H1 (cell line): ENCODE measurements at regions not wholly inside any gene's neighbourhood (a gene's known extent, or its start where the extent isn't known, plus 50 kb on each side); places are given as distances from the start of the nearest gene placed in this dataset.

Experiments used
- CTCF ChIA-PET: fragments of 300-600 bp; sonication (Branson Sonifier 250); formaldehyde crosslinking; loops from one replicate; lab custom pipeline; 2021; ENCODE audit not compliant: partially characterized antibody; lab: Charles Lee
- POLR2A ChIA-PET: fragments of 300-600 bp; sonication (Branson Sonifier 250); formaldehyde crosslinking; loops from one replicate; lab custom pipeline; 2021; ENCODE audit warnings: inconsistent platforms; ENCODE audit not compliant: partially characterized antibody; lab: Charles Lee
- DNase-seq, 2 experiments: peaks; one replicate each; pipeline versions ENCODE4 v3.0.0 to v3.0.0-alpha.2; 2010 to 2022; ENCODE audit warnings: low spot score in 2 of 2, low read depth in 1 of 2, mixed read lengths in 1 of 2
- FAIRE-seq: peaks from 2 replicates; lab custom pipeline; 2011; peaks lifted over from hg19 to GRCh38; lab: Jason Lieb, UNC
- H2AFZ ChIP-seq: 2 replicates; pipeline ENCODE4 v1.8.1; 2012; ENCODE audit warnings: low read length, inconsistent platforms
- H2AK5ac ChIP-seq: 2 replicates; pipeline ENCODE4 v1.6.1; 2013; ENCODE audit warnings: low read depth, low read length
- H2BK120ac ChIP-seq: replicated peaks from 2 replicates; pipeline ENCODE3; 2013; ENCODE audit warnings: low read depth, low read length, inconsistent platforms
- H2BK12ac ChIP-seq: 2 replicates; pipeline ENCODE4 v1.6.1; 2013; ENCODE audit warnings: low read depth, low read length
- H2BK15ac ChIP-seq: 2 replicates; pipeline ENCODE4 v1.6.1; 2013; ENCODE audit warnings: low read length
- H2BK20ac ChIP-seq: 2 replicates; pipeline ENCODE4 v1.6.1; 2013; ENCODE audit warnings: low read length
- H2BK5ac ChIP-seq: 2 replicates; pipeline ENCODE4 v1.6.1; 2013; ENCODE audit warnings: low read depth, low read length
- H3K14ac ChIP-seq: 2 replicates; pipeline ENCODE4 v1.6.1; 2013; ENCODE audit warnings: inconsistent platforms; ENCODE audit not compliant: insufficient read length
- H3K18ac ChIP-seq: 2 replicates; pipeline ENCODE4 v1.6.1; 2013; ENCODE audit warnings: low read length; ENCODE audit errors: extremely low read depth
- H3K23ac ChIP-seq: 2 replicates; pipeline ENCODE4 v1.6.1; 2013; ENCODE audit warnings: inconsistent platforms; ENCODE audit not compliant: insufficient read length
- H3K23me2 ChIP-seq: 2 replicates; pipeline ENCODE4 v1.6.1; 2013; ENCODE audit warnings: low read depth, low read length
- H3K27ac ChIP-seq: 2 replicates; pipeline ENCODE4 v1.6.1; 2011; ENCODE audit warnings: low read depth, low read length, inconsistent platforms
- H3K27me3 ChIP-seq, 4 experiments: replicated peaks in 1 of 4; 1 replicate in 1 of 4; 2 replicates in 3 of 4; pipeline versions ENCODE4 v1.6.1 to v1.8.1; 2011 to 2013; ENCODE audit warnings: low read length in 3 of 4, mild to moderate bottlenecking in 3 of 4, inconsistent platforms in 2 of 4, mixed read lengths in 2 of 4, moderate library complexity in 1 of 4; ENCODE audit not compliant: control insufficient read depth in 3 of 4, insufficient read depth in 3 of 4; ENCODE audit errors: extremely low read depth in 1 of 4
- H3K36me3 ChIP-seq, 4 experiments: 2 replicates each; pipeline versions ENCODE4 v1.6.1 to v1.8.1; 2011 to 2013; ENCODE audit warnings: mild to moderate bottlenecking in 4 of 4, low read length in 3 of 4, moderate library complexity in 2 of 4, control low read depth in 1 of 4, inconsistent platforms in 1 of 4; ENCODE audit not compliant: insufficient read depth in 4 of 4, control insufficient read depth in 2 of 4
- H3K4ac ChIP-seq: replicated peaks from 2 replicates; pipeline ENCODE3; 2013; ENCODE audit warnings: low read length, low read depth, mixed read lengths, inconsistent platforms; ENCODE audit not compliant: insufficient read length
- H3K4me1 ChIP-seq, 4 experiments: replicated peaks in 1 of 4; 1 replicate in 1 of 4; 2 replicates in 3 of 4; pipeline versions ENCODE4 v1.6.1 to v1.8.1; 2011 to 2013; ENCODE audit warnings: low read length in 3 of 4, inconsistent platforms in 2 of 4, mixed read lengths in 1 of 4; ENCODE audit not compliant: insufficient read depth in 4 of 4, control insufficient read depth in 3 of 4
- H3K4me2 ChIP-seq, 2 experiments: 2 replicates each; pipeline versions ENCODE4 v1.6.1 to v1.8.1; 2011 to 2013; ENCODE audit warnings: low read depth in 2 of 2, low read length in 2 of 2, control low read depth in 1 of 2, inconsistent platforms in 1 of 2, mild to moderate bottlenecking in 1 of 2; ENCODE audit not compliant: insufficient read depth in 1 of 2
- H3K4me3 ChIP-seq, 4 experiments: fragments of 200-600, 300-600 bp in 1 of 4; sonication (generic), shearing (Covaris generic), sonication (Bioruptor Twin) in 1 of 4; 2 replicates each; pipeline versions ENCODE4 v1.5.1 to v1.8.1; 2011 to 2016; ENCODE audit warnings: low read length in 4 of 4, low read depth in 3 of 4, control low read depth in 2 of 4, inconsistent platforms in 2 of 4, mild to moderate bottlenecking in 2 of 4, mixed read lengths in 1 of 4, moderate library complexity in 1 of 4; ENCODE audit not compliant: insufficient read depth in 2 of 4; ENCODE audit errors: extremely low read depth in 1 of 4
- H3K56ac ChIP-seq: replicated peaks from 2 replicates; pipeline ENCODE3; 2013; ENCODE audit warnings: low read depth, mild to moderate bottlenecking, mixed read lengths, low read length, inconsistent platforms; ENCODE audit not compliant: insufficient read length
- H3K79me1 ChIP-seq: 2 replicates; pipeline ENCODE4 v1.6.1; 2013; ENCODE audit warnings: low read depth, low read length, control low read depth
- H3K79me2 ChIP-seq, 2 experiments: 2 replicates each; pipeline versions ENCODE4 v1.6.1 to v1.8.1; 2012 to 2013; ENCODE audit warnings: low read length in 2 of 2, mild to moderate bottlenecking in 2 of 2, inconsistent platforms in 1 of 2; ENCODE audit not compliant: insufficient read depth in 2 of 2, control insufficient read depth in 1 of 2
- H3K9ac ChIP-seq, 4 experiments: replicated peaks in 1 of 4; 1 replicate in 1 of 4; 2 replicates in 3 of 4; pipeline versions ENCODE4 v1.6.1 to v1.8.1; 2011 to 2013; ENCODE audit warnings: low read depth in 3 of 4, low read length in 3 of 4, control low read depth in 2 of 4, mild to moderate bottlenecking in 2 of 4, moderate library complexity in 2 of 4, inconsistent platforms in 1 of 4; ENCODE audit errors: extremely low read depth in 1 of 4
- H3K9me3 ChIP-seq, 2 experiments: 2 replicates each; pipeline versions ENCODE4 v1.6.1 to v1.8.1; 2012 to 2013; ENCODE audit warnings: mild to moderate bottlenecking in 2 of 2, moderate library complexity in 2 of 2, control low read depth in 1 of 2, inconsistent platforms in 1 of 2, low read depth in 1 of 2, low read length in 1 of 2, mixed read lengths in 1 of 2; ENCODE audit not compliant: insufficient read depth in 2 of 2
- H4K20me1 ChIP-seq, 2 experiments: replicated peaks in 1 of 2; 2 replicates each; pipeline versions ENCODE3 to v1.8.1; 2011 to 2013; ENCODE audit warnings: inconsistent platforms in 2 of 2, low read length in 2 of 2, mild to moderate bottlenecking in 1 of 2; ENCODE audit not compliant: insufficient read depth in 2 of 2, control insufficient read depth in 1 of 2
- H4K5ac ChIP-seq: 2 replicates; pipeline ENCODE4 v1.6.1; 2013; ENCODE audit warnings: low read length, low read depth, mixed read lengths, inconsistent platforms; ENCODE audit not compliant: insufficient read length
- H4K8ac ChIP-seq: 2 replicates; pipeline ENCODE4 v1.8.0; 2013; ENCODE audit warnings: mild to moderate bottlenecking, moderate library complexity, low read length, inconsistent platforms; ENCODE audit not compliant: insufficient read depth; ENCODE audit errors: extremely low read depth
- H4K91ac ChIP-seq: replicated peaks from 2 replicates; pipeline ENCODE3; 2013; ENCODE audit warnings: low read length, mixed read lengths, inconsistent platforms; ENCODE audit not compliant: insufficient read length
- CEBPB ChIP-seq: IDR thresholded peaks from 2 replicates; pipeline ENCODE4 v1.6.1; 2012; ENCODE audit warnings: low read depth, low read length
- CHD2 ChIP-seq: IDR thresholded peaks from 2 replicates; pipeline ENCODE4 v1.6.1; 2012; ENCODE audit warnings: low read length, improper control_type of control experiment
- KDM4A ChIP-seq: IDR thresholded peaks from one replicate; pipeline ENCODE4 v1.7.1; 2012; ENCODE audit warnings: low read depth, mild to moderate bottlenecking, moderate library complexity, low read length, inconsistent platforms; ENCODE audit not compliant: severe bottlenecking
- RFX5 ChIP-seq: IDR thresholded peaks from 2 replicates; pipeline ENCODE4 v1.6.1; 2011; ENCODE audit warnings: low read depth, low read length, improper control_type of control experiment, borderline replicate concordance
- SP4 ChIP-seq: IDR thresholded peaks from 2 replicates; pipeline ENCODE4 v1.6.1; 2012; ENCODE audit warnings: low read length, inconsistent platforms
- WGBS, 2 experiments: shearing (Covaris generic) in 1 of 2; methylation state at CpG; one replicate each; pipeline versions ENCODE4 v1.1.6 to v1.1.7; 2013 to 2015; ENCODE audit warnings: low lambda C conversion rate in 2 of 2, mixed read lengths in 2 of 2, inconsistent platforms in 1 of 2, low coverage in 1 of 2, missing lambda C conversion rate in 1 of 2; ENCODE audit not compliant: insufficient replicate concordance in 2 of 2, insufficient coverage in 1 of 2, insufficient read length in 1 of 2; ENCODE audit errors: extremely low coverage in 1 of 2, missing lambda C conversion rate in 1 of 2; 5-methylcytosine and 5-hydroxymethylcytosine counted together
- TF ChIP-seq, protein P1 (sequence below): IDR thresholded peaks from 2 replicates; pipeline ENCODE4 v1.6.1; 2012; ENCODE audit warnings: inconsistent platforms

DNA sequence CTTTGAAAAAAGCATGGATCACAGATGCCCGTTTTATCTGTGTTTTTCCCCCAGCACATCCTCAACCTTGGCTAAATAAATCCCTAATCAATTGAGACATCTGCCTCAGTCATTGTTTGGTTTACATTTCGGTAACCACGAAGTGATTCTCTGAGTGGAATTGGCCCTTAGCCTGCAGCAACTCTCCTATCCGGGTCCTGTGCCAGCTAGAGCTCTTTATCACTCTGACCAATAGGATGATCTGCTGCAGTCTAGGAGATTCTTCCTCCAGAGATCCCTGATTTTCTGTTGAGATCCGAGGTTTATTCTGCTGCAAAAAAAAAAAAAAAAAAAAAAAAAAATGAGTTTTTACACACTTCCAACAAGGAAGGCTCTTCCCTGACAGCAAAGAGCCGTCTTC lies 137.3 kb downstream of the KCNA4 start:
- H4K20me1 ChIP-seq = no peaks in the 10 kb centered on the region
- DNase-seq (no peak), FAIRE-seq (no peak)
- peaks cover 4 to 11% of the 10 kb centered on the region in 2 experiments; a peak in 2 of 4 replicates for H3K9me3 ChIP-seq
- H3K4me2 ChIP-seq = no peak overlapping the region
- no peak overlapping the region for H2BK5ac ChIP-seq
- POLR2A ChIA-PET = no interaction called here
- no peaks in the 10 kb centered on the region for H3K79me2 ChIP-seq
- H3K27ac ChIP-seq = no peak overlapping the region
- no peak overlapping the region for H2BK12ac ChIP-seq
- H4K5ac ChIP-seq = no peak overlapping the region
- H2AFZ ChIP-seq = no peak overlapping the region
- H2BK120ac ChIP-seq = no peak overlapping the region
- no peak overlapping the region for H4K8ac ChIP-seq
- no peak overlapping the region for H3K4me3 ChIP-seq
- H2BK20ac ChIP-seq = no peak overlapping the region
- H3K36me3 ChIP-seq = no peaks in the 10 kb centered on the region
- no peak overlapping the region for H3K23ac ChIP-seq
- H3K27me3 ChIP-seq = peaks cover 0 to 1% (median 0%) of the 10 kb centered on the region in 4 experiments; a peak in 1 of 7 replicates
- CTCF ChIA-PET = interaction anchor here (0.6 to 1.1 kb wide), 5 partner anchors 10 to 1033 kb away, joined by 3 to 4 read pairs (median 3); no protein-coding TSS in a partner anchor
- H3K23me2 ChIP-seq = no peaks in the 10 kb centered on the region
- H2AK5ac ChIP-seq = no peak overlapping the region
- 83% methylated on average over 6 of the region's 6 CpGs; no CpG with 5 or more reads in 1 of the 2 experiments for WGBS, 2 experiments
- H2BK15ac ChIP-seq = no peak overlapping the region
- H3K56ac ChIP-seq = no peak overlapping the region
- no peaks in the 10 kb centered on the region for H3K79me1 ChIP-seq
- no peak overlapping the region for H3K4ac ChIP-seq
- H3K4me1 ChIP-seq = no peaks in the 10 kb centered on the region
- no peak overlapping the region for H3K14ac ChIP-seq
- no peak overlapping the region for H4K91ac ChIP-seq
- H3K18ac ChIP-seq = no peak overlapping the region
- H3K9ac ChIP-seq = no peak overlapping the region
- TF ChIP-seq RFX5 = no peak
- TF ChIP-seq KDM4A = no peak
- TF ChIP-seq, protein P1, sequence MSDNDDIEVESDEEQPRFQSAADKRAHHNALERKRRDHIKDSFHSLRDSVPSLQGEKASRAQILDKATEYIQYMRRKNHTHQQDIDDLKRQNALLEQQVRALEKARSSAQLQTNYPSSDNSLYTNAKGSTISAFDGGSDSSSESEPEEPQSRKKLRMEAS = no peak
- no peak for TF ChIP-seq SP4
- no peak for TF ChIP-seq CHD2
- no peak for TF ChIP-seq CEBPB
